ENCODE measurements at regions not wholly inside any gene's neighbourhood (a gene's known extent, or its start where the extent isn't known, plus 50 kb on each side); places are given as distances from the start of the nearest gene placed in this dataset.

DNA sequence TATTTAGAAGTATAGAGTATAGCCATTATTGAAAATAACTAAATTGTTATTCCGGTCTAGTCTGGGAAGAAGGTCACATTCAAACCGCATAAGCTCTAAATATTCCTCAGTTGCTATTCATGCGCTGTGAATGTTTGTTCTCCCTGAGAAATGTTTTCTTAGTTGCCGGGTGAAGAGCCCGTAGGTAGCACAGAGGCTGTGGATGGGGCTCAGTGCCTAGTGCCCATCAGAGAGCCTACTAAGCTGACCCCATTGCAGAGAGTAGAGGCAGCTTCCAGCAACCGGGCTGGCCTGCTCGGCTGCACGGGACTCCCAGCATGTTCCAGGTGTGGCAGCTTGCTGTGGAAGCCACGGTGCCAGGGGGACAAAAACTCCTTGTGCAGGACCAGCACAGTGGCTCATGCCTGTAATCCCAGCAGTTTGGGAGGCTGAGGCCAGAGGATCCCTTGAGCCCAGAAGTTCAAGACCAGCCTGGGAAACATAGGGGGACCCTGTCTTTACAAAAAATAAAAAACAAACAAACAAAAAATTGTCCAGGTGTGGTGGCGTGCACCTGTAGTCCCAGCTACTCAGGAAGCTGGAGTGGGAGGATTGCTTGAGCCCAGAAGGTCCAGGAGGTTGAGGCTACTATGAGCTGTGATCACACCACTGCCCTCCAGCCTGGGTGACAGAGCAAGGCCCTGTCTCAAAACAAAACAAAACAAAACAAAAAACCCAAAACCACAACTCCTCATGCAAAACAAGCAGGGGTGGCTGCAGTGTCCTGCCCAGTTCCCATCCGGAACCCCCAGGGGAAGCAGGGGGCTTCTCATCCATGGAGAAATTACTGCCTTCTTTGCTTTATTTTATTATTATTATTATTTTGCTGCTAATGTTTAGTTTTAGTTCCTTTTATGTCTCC lies 82.5 kb downstream of the KCTD15 start:
- TF ChIP-seq CTCF (IDR thresholded peaks at IDR 0.05) (no peak), POLR2A (IDR thresholded peaks at IDR 0.05) (no peak), EP300 (IDR thresholded peaks at IDR 0.05) (no peak), POLR2AphosphoS5 (IDR thresholded peaks at IDR 0.05) (no peak)
- no peak for DNase-seq (ENCODE audit: low spot score in 2 of 2)
- no peaks in the 10 kb centered on the region for H3K9me3 ChIP-seq
- H3K4me3 ChIP-seq = no peak overlapping the region
- H3K4me1 ChIP-seq = peaks cover 6% of the 10 kb centered on the region
- no peak overlapping the region for H3K27ac ChIP-seq
- H3K36me3 ChIP-seq = no peaks in the 10 kb centered on the region
- 78% methylated on average over 11 of the region's 11 CpGs for WGBS
- H3K27me3 ChIP-seq = no peaks in the 10 kb centered on the region

DNA sequence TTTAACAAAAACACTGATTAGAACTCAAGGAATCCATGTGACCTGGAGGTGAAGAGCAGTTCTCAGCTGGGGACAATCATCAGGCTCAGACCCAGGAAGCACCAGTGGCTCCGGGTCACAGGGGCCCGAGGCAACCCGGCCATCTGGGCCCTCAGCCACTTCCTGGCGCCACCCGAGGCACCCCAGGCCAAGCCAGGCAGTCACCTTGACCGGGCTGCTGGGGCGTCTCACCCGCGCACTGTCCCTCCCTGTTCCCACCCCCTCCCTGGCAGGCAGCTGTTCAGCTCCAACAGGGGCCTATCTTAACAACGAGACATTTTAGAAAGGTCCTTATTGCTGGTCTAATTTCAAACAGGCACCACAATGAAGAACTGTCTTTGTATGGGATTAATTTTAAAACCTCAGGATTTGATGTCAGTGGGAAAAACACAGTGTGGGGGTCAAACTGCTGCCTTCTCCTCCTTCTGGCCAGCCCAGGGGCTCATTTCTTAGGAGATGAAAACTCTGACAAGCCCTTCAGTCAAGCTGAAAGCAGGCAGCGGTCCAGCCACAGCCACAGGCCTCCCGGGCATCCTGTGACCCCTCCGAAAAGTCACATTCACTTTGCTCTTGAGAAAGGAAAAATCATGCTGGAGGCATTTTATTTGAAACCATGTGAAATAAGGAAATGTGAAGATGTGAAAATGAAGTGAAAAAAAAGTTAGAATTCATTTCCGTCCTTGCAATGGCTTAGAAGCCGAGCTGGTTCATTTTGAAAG lies 83.3 kb downstream of the KCTD15 start:
- DNase-seq (ENCODE audit: low spot score in 2 of 2) = no peak
- TF ChIP-seq EP300 (IDR thresholded peaks at IDR 0.05) = no peak
- no peak for TF ChIP-seq CTCF (IDR thresholded peaks at IDR 0.05)
- no peak for TF ChIP-seq POLR2AphosphoS5 (IDR thresholded peaks at IDR 0.05)
- no peak for TF ChIP-seq POLR2A (IDR thresholded peaks at IDR 0.05)
- Histone ChIP-seq H3K9me3 (no peaks in the 10 kb centered on the region), H3K4me3 (no peak overlapping the region), H3K4me1 (peaks cover 10% of the 10 kb centered on the region), H3K36me3 (no peaks in the 10 kb centered on the region), H3K27me3 (no peaks in the 10 kb centered on the region), H3K27ac (no peak overlapping the region)
- 44% methylated on average over 15 of the region's 15 CpGs for WGBS

DNA sequence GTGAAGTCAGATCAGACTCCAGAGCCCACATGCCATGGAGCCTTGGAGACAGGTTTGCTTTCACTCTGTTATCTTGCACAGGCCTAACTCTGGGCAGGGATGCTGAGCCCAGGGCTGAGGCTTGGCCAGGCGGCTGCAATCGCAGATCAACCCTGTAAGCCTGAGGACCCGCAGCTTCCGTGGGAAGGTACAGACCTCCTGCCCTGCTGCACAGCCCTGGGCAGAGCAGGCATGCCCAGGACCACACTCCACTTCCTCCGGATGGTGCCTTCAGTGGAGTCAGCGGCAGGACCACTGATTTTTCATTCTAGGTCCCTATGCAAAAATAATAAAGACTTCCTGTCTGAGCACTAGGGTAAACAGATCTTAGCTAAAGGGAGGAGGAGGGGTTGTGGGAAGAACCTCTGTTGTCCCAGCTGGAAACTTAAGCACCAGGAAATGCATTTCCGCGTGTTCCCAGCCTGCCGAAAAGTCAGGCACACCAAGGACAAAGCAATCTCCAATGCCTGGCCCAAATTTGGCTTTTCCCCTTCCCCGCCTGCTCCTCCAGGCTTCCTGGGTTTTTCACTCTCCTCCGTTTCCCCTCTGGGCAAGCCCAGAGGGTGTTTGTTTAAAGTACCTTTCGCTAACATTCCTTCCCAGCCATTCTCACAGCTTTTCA lies 87.3 kb downstream of the KCTD15 start:
- no peaks in the 10 kb centered on the region for H3K36me3 ChIP-seq
- H3K4me1 ChIP-seq = peaks cover 10% of the 10 kb centered on the region
- H3K9me3 ChIP-seq = no peaks in the 10 kb centered on the region
- H3K27ac ChIP-seq = no peak overlapping the region
- DNase-seq (ENCODE audit: low spot score in 2 of 2) = no peak
- 29% methylated on average over 12 of the region's 12 CpGs for WGBS
- no peak overlapping the region for H3K4me3 ChIP-seq
- TF ChIP-seq POLR2A (IDR thresholded peaks at IDR 0.05) (no peak), EP300 (IDR thresholded peaks at IDR 0.05) (no peak), CTCF (IDR thresholded peaks at IDR 0.05) (no peak), POLR2AphosphoS5 (IDR thresholded peaks at IDR 0.05) (no peak)
- no peaks in the 10 kb centered on the region for H3K27me3 ChIP-seq

DNA sequence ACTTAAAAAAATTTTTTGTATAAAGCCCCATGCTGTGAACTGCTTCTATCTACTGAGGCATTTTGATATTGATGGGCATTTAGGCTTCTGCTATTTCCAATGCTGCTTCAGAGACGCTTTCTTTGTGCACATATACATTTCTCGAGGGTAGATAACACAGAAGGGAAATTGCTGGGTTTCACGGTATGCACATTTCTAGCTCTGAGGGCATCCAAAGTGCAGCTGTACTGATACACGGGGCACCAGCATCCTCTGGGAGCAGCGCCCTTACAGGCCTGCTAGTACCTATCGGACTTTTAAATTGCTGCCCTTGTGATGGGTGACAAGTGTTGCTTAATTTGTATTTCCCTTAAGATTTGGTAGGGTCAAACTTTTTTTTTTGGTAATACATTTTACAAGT lies 88.6 kb downstream of the KCTD15 start:
- Histone ChIP-seq H3K9me3 (no peaks in the 10 kb centered on the region), H3K4me3 (no peak overlapping the region), H3K27me3 (no peaks in the 10 kb centered on the region), H3K4me1 (peaks cover 10% of the 10 kb centered on the region), H3K27ac (no peak overlapping the region), H3K36me3 (no peaks in the 10 kb centered on the region)
- WGBS = 73% methylated on average over 6 of the region's 6 CpGs
- no peak for DNase-seq (ENCODE audit: low spot score in 2 of 2)
- TF ChIP-seq POLR2A (IDR thresholded peaks at IDR 0.05) = no peak
- TF ChIP-seq EP300 (IDR thresholded peaks at IDR 0.05) = no peak
- TF ChIP-seq CTCF (IDR thresholded peaks at IDR 0.05) = no peak
- no peak for TF ChIP-seq POLR2AphosphoS5 (IDR thresholded peaks at IDR 0.05)

DNA sequence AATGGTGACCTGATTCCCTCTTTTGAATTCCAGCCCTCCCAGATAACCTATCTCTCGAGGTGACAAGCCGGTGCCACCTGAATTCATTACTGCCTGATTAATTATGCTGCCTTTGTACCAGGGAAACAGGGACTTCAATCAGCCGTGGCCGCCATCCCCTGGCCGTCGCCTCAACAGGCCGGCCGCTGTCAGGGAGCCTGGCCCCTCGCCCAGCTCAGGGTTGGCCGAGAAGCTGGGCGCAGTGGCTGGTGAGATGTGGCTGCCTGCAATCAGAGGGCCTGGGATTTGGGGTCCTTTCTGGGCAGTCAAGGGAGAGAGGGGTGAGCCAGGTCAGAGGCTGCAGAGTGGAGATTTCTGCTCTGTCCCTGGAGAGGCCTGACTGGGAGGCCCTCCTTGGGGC lies 91.2 kb downstream of the KCTD15 start:
- no peaks in the 10 kb centered on the region for H3K36me3 ChIP-seq
- H3K27ac ChIP-seq = no peak overlapping the region
- no peak for DNase-seq (ENCODE audit: low spot score in 2 of 2)
- no peak for TF ChIP-seq POLR2AphosphoS5 (IDR thresholded peaks at IDR 0.05)
- no peaks in the 10 kb centered on the region for H3K9me3 ChIP-seq
- 98% methylated on average over 6 of the region's 11 CpGs for WGBS
- H3K4me1 ChIP-seq = peaks cover 10% of the 10 kb centered on the region
- H3K4me3 ChIP-seq = no peak overlapping the region
- H3K27me3 ChIP-seq = no peaks in the 10 kb centered on the region

Measured in suprapubic skin (tissue), 4 donors.